ENCODE measurements at regions not wholly inside any gene's neighbourhood (a gene's known extent, or its start where the extent isn't known, plus 50 kb on each side); places are given as distances from the start of the nearest gene placed in this dataset.
A peak's percentile ranks its signal among the peaks of the same experiment; 100 is the strongest.

DNA sequence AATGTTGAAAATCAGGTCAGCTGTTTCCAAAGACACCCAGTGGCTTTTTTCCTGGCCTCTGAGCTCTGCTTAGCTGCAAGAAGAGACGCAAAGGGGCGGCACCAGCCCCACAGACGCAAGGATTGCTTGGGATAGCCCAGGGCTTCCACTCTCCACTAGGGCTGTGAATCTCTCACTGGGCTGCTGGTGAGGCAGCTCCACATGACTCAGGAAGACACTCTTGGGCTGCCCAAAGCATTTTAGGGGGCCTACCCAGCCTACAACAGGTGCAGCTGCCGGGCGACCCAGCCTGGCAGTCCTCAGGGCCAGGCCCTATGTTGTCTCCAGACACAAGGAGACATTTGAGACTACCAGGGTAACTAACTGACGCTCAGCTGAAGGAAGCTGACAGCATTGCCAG lies 59.8 kb downstream of the FAM50B start:
- Histone ChIP-seq H3K36me3 (ENCODE audit: control insufficient read depth, insufficient read depth, low read length) (no peaks in the 10 kb centered on the region), H3K4me3 (ENCODE audit: low read depth in 2 of 2, low read length in 2 of 2) (no peak overlapping the region), H3K4me1 (ENCODE audit: control insufficient read depth, insufficient read depth, low read length) (peaks cover 29% of the 10 kb centered on the region), H3K27ac (ENCODE audit: low read length) (no peak overlapping the region), H3K27me3 (ENCODE audit: control insufficient read depth, insufficient read depth, low read length) (no peaks in the 10 kb centered on the region), H3K9me3 (ENCODE audit: control insufficient read depth, insufficient read depth, low read depth, low read length) (no peaks in the 10 kb centered on the region)
- intact Hi-C loops (cut with micrococcal nuclease; ENCODE audit: unreplicated experiment), result no loop called here
- no peak for ATAC-seq
- in situ Hi-C loops (cut with HindIII; ENCODE audit: low pct_unique_long_range_greater_than_20kb, low sequenced_read_pairs), result no loop called here
- no TSS peak for BruUV-seq (replicated peaks)
- POLR2A ChIA-PET, result no interaction called here
- TF ChIP-seq, protein P1, sequence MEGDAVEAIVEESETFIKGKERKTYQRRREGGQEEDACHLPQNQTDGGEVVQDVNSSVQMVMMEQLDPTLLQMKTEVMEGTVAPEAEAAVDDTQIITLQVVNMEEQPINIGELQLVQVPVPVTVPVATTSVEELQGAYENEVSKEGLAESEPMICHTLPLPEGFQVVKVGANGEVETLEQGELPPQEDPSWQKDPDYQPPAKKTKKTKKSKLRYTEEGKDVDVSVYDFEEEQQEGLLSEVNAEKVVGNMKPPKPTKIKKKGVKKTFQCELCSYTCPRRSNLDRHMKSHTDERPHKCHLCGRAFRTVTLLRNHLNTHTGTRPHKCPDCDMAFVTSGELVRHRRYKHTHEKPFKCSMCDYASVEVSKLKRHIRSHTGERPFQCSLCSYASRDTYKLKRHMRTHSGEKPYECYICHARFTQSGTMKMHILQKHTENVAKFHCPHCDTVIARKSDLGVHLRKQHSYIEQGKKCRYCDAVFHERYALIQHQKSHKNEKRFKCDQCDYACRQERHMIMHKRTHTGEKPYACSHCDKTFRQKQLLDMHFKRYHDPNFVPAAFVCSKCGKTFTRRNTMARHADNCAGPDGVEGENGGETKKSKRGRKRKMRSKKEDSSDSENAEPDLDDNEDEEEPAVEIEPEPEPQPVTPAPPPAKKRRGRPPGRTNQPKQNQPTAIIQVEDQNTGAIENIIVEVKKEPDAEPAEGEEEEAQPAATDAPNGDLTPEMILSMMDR (IDR thresholded peaks at IDR 0.05), result no peak
- TF ChIP-seq, protein P2, sequence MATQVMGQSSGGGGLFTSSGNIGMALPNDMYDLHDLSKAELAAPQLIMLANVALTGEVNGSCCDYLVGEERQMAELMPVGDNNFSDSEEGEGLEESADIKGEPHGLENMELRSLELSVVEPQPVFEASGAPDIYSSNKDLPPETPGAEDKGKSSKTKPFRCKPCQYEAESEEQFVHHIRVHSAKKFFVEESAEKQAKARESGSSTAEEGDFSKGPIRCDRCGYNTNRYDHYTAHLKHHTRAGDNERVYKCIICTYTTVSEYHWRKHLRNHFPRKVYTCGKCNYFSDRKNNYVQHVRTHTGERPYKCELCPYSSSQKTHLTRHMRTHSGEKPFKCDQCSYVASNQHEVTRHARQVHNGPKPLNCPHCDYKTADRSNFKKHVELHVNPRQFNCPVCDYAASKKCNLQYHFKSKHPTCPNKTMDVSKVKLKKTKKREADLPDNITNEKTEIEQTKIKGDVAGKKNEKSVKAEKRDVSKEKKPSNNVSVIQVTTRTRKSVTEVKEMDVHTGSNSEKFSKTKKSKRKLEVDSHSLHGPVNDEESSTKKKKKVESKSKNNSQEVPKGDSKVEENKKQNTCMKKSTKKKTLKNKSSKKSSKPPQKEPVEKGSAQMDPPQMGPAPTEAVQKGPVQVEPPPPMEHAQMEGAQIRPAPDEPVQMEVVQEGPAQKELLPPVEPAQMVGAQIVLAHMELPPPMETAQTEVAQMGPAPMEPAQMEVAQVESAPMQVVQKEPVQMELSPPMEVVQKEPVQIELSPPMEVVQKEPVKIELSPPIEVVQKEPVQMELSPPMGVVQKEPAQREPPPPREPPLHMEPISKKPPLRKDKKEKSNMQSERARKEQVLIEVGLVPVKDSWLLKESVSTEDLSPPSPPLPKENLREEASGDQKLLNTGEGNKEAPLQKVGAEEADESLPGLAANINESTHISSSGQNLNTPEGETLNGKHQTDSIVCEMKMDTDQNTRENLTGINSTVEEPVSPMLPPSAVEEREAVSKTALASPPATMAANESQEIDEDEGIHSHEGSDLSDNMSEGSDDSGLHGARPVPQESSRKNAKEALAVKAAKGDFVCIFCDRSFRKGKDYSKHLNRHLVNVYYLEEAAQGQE (IDR thresholded peaks at IDR 0.05; ENCODE audit: insufficient read depth in 1 of 2, low read depth in 2 of 2, low read length in 1 of 2), result no peak
- TF ChIP-seq TCF7L2 (IDR thresholded peaks at IDR 0.05; ENCODE audit: low read depth, low read length) (no peak), POLR2AphosphoS5 (IDR thresholded peaks at IDR 0.05; ENCODE audit: low read depth, low read length) (no peak), SIN3A (IDR thresholded peaks at IDR 0.05; ENCODE audit: borderline replicate concordance, insufficient read depth, low read depth, low read length) (no peak)
- CTCF ChIA-PET, result no interaction called here
- no peak for DNase-seq (ENCODE audit: low read depth, low spot score)

DNA sequence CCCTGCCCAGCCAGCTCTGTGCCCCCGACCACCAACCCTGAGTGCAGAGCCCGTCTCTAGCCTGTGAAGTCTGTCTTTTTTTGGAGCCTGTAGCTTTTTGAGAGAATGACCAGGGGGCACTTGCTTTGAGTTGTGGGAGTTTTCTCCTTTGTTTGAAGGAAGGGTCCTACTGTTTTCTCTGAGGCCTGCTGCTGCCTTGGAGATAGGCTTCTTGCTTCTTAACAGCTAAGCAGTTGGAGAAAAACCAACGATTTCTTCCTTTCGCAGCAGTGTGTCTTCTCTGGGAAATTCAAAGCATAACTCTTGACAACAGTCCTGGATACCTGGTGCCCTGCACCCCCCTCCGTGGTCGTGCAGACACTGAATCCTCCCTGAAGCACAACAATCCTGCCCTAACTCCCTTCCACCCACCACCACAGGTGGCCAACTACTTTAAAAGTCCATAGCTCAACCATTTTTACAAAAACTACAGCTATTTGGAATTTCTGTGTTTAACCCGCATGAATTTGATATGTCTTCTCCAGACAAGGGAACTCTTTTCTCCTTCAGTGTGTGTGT lies 61.0 kb downstream of the FAM50B start:
- Histone ChIP-seq H3K4me1 (ENCODE audit: control insufficient read depth, insufficient read depth, low read length) (peaks cover 31% of the 10 kb centered on the region), H3K36me3 (ENCODE audit: control insufficient read depth, insufficient read depth, low read length) (no peaks in the 10 kb centered on the region), H3K9me3 (ENCODE audit: control insufficient read depth, insufficient read depth, low read depth, low read length) (no peaks in the 10 kb centered on the region; the same call in 1 of the 2 replicates), H3K4me3 (ENCODE audit: low read depth in 2 of 2, low read length in 2 of 2) (no peak overlapping the region), H3K27ac (ENCODE audit: low read length) (peak overlapping the region; percentile 72; the same call in 1 of the 2 replicates), H3K27me3 (ENCODE audit: control insufficient read depth, insufficient read depth, low read length) (no peaks in the 10 kb centered on the region)
- DNase-seq (ENCODE audit: low read depth, low spot score) (no peak), ATAC-seq (no peak)
- ChIA-PET CTCF (no interaction called here), POLR2A (no interaction called here)
- in situ Hi-C loops (cut with HindIII; ENCODE audit: low pct_unique_long_range_greater_than_20kb, low sequenced_read_pairs) (no loop called here), intact Hi-C loops (cut with micrococcal nuclease; ENCODE audit: unreplicated experiment) (no loop called here)
- BruUV-seq (replicated peaks), result no TSS peak
- TF ChIP-seq SIN3A (IDR thresholded peaks at IDR 0.05; ENCODE audit: borderline replicate concordance, insufficient read depth, low read depth, low read length) (no peak), TCF7L2 (IDR thresholded peaks at IDR 0.05; ENCODE audit: low read depth, low read length) (no peak), POLR2AphosphoS5 (IDR thresholded peaks at IDR 0.05; ENCODE audit: low read depth, low read length) (no peak)
- TF ChIP-seq, protein P2 (IDR thresholded peaks at IDR 0.05; ENCODE audit: insufficient read depth in 1 of 2, low read depth in 2 of 2, low read length in 1 of 2), result no peak
- TF ChIP-seq, protein P1 (IDR thresholded peaks at IDR 0.05), result no peak

All from Panc1 (cell line).